ENCODE measurements at regions not wholly inside any gene's neighbourhood (a gene's known extent, or its start where the extent isn't known, plus 50 kb on each side); places are given as distances from the start of the nearest gene placed in this dataset.

DNA sequence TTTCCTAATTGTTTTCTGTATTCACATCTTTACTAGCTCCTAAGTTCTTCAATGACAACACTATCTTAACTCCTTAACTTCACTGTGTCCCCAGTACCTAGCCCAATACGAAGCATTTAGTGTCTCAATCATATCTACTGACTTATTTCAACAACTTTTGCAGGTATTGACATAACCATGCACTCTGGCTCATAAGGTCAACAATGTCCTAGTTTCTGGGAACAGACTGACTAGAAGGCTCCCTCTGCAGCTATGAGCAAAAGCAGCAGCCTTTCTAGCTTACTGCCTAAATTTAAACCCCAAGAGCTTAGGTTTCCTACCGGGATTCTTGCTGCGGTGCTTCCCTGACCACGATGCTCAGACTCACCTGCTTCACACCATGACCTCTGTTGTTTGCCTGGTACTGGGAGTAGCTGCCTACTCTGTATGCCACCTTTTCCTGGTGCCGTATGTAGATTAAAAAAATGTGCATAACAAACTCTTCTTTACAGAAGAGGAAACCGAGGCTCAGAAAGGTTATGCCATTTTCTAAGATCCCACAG is 767.7 kb downstream of the TUSC7 start:
- no peaks in the 10 kb centered on the region for H3F3A ChIP-seq (ENCODE audit: insufficient read depth, low read length)
- TF ChIP-seq EZH2phosphoT487 (IDR thresholded peaks at IDR 0.05; ENCODE audit: low read length) (no peak), CTCF (IDR thresholded peaks at IDR 0.05; ENCODE audit: low read length) (no peak), EZH2 (optimal IDR thresholded peaks at IDR 0.05; ENCODE audit: low read depth, low read length) (no peak)

GRCh38 chr3:117479095-117479494 is 769.5 kb downstream of the TUSC7 start:
- Histone ChIP-seq H3K27ac (ENCODE audit: low read length) (no peak overlapping the region), H4K20me1 (ENCODE audit: insufficient read depth, low read length) (no peaks in the 10 kb centered on the region), H3K9ac (ENCODE audit: low read length) (no peak overlapping the region), H3K9me2 (replicated peaks; ENCODE audit: insufficient read depth, low read length) (no peaks in the 10 kb centered on the region), H2AFZ (ENCODE audit: low read length) (no peak overlapping the region), H3F3A (ENCODE audit: insufficient read depth, low read length) (no peaks in the 10 kb centered on the region), H3K9me3 (replicated peaks; ENCODE audit: insufficient read depth, low read length) (no peaks in the 10 kb centered on the region), H3K79me2 (ENCODE audit: low read length) (no peaks in the 10 kb centered on the region), H3K27me3 (replicated peaks; ENCODE audit: insufficient read depth, low read length) (no peaks in the 10 kb centered on the region), H3K36me3 (replicated peaks; ENCODE audit: insufficient read depth, low read length) (no peaks in the 10 kb centered on the region), H3K4me2 (ENCODE audit: low read depth, low read length) (no peak overlapping the region), H3K4me3 (ENCODE audit: low read length) (no peak overlapping the region), H3K4me1 (ENCODE audit: low read length) (no peaks in the 10 kb centered on the region)
- no peak for TF ChIP-seq CTCF (IDR thresholded peaks at IDR 0.05; ENCODE audit: low read length)
- no peak for TF ChIP-seq EZH2 (optimal IDR thresholded peaks at IDR 0.05; ENCODE audit: low read depth, low read length)
- no peak for DNase-seq

More for the DNA sequence above, 767.7 kb downstream of the TUSC7 start:
- H3K36me3 ChIP-seq (replicated peaks; ENCODE audit: insufficient read depth, low read length) = no peaks in the 10 kb centered on the region
- H2AFZ ChIP-seq (ENCODE audit: low read length) = no peak overlapping the region
- H3K27ac ChIP-seq (ENCODE audit: low read length) = no peak overlapping the region
- H3K9me2 ChIP-seq (replicated peaks; ENCODE audit: insufficient read depth, low read length) = no peaks in the 10 kb centered on the region
- H3K79me2 ChIP-seq (ENCODE audit: low read length) = no peaks in the 10 kb centered on the region
- H3K9me3 ChIP-seq (replicated peaks; ENCODE audit: insufficient read depth, low read length) = no peaks in the 10 kb centered on the region
- no peak for DNase-seq
- H3K4me3 ChIP-seq (ENCODE audit: low read length) = no peak overlapping the region
- H3K27me3 ChIP-seq (replicated peaks; ENCODE audit: insufficient read depth, low read length) = no peaks in the 10 kb centered on the region
- no peaks in the 10 kb centered on the region for H4K20me1 ChIP-seq (ENCODE audit: insufficient read depth, low read length)
- H3K4me1 ChIP-seq (ENCODE audit: low read length) = no peaks in the 10 kb centered on the region
- no peak overlapping the region for H3K9ac ChIP-seq (ENCODE audit: low read length)
- no peak overlapping the region for H3K4me2 ChIP-seq (ENCODE audit: low read depth, low read length)

- no peaks in the 10 kb centered on the region for H4K20me1 ChIP-seq (ENCODE audit: insufficient read depth, low read length)
- no peaks in the 10 kb centered on the region for H3K27me3 ChIP-seq (replicated peaks; ENCODE audit: insufficient read depth, low read length)
- no peak overlapping the region for H3K27ac ChIP-seq (ENCODE audit: low read length)
- no peak overlapping the region for H3K4me2 ChIP-seq (ENCODE audit: low read depth, low read length)
- no peaks in the 10 kb centered on the region for H3F3A ChIP-seq (ENCODE audit: insufficient read depth, low read length)
- H3K9ac ChIP-seq (ENCODE audit: low read length) = no peak overlapping the region
- DNase-seq = no peak
- no peaks in the 10 kb centered on the region for H3K36me3 ChIP-seq (replicated peaks; ENCODE audit: insufficient read depth, low read length)
- no peak overlapping the region for H3K4me3 ChIP-seq (ENCODE audit: low read length)
- no peak overlapping the region for H2AFZ ChIP-seq (ENCODE audit: low read length)
- no peaks in the 10 kb centered on the region for H3K9me2 ChIP-seq (replicated peaks; ENCODE audit: insufficient read depth, low read length)
- TF ChIP-seq CTCF (IDR thresholded peaks at IDR 0.05; ENCODE audit: low read length) (no peak), EZH2phosphoT487 (IDR thresholded peaks at IDR 0.05; ENCODE audit: low read length) (no peak), EZH2 (optimal IDR thresholded peaks at IDR 0.05; ENCODE audit: low read depth, low read length) (no peak)
- no peaks in the 10 kb centered on the region for H3K79me2 ChIP-seq (ENCODE audit: low read length)
- no peaks in the 10 kb centered on the region for H3K4me1 ChIP-seq (ENCODE audit: low read length)
- H3K9me3 ChIP-seq (replicated peaks; ENCODE audit: insufficient read depth, low read length) = no peaks in the 10 kb centered on the region
These were observed 770.9 kb downstream of the TUSC7 start for GRCh38 chr3:117480525-117480924.

Measured in MM.1S (cell line).